DND-41 (cell line): ENCODE measurements at regions not wholly inside any gene's neighbourhood (a gene's known extent, or its start where the extent isn't known, plus 50 kb on each side); places are given as distances from the start of the nearest gene placed in this dataset.

Experiments
- ATAC-seq: fragments of 200-7000 bp; cut with Tn5 transposase; 3 replicates; pipeline ENCODE4 v1.9.1; 2021; ENCODE audit warnings: low read depth; ENCODE audit not compliant: insufficient read depth
- DNase-seq: peaks from one replicate; pipeline ENCODE4 v3.0.0-alpha.2; 2020
- H2AFZ ChIP-seq: 2 replicates; pipeline ENCODE4 v1.6.0; 2012; ENCODE audit warnings: low read depth, low read length
- H3K27ac ChIP-seq: 2 replicates; pipeline ENCODE4 v1.5.1; 2012; ENCODE audit warnings: low read length, inconsistent platforms
- H3K27me3 ChIP-seq: fragments of 200-600 bp; sonication (generic); 2 replicates; pipeline ENCODE4 v1.6.0; 2012; ENCODE audit warnings: low read length, mild to moderate bottlenecking, inconsistent platforms; ENCODE audit not compliant: insufficient read depth, poor library complexity
- H3K36me3 ChIP-seq: 2 replicates; pipeline ENCODE4 v1.5.1; 2012; ENCODE audit warnings: low read length, inconsistent platforms; ENCODE audit not compliant: insufficient read depth
- H3K4me1 ChIP-seq: 2 replicates; pipeline ENCODE4 v1.5.1; 2012; ENCODE audit warnings: mild to moderate bottlenecking, low read length; ENCODE audit not compliant: insufficient read depth
- H3K4me2 ChIP-seq: 2 replicates; pipeline ENCODE4 v1.6.0; 2012; ENCODE audit warnings: mild to moderate bottlenecking, moderate library complexity, low read length, inconsistent platforms; ENCODE audit not compliant: insufficient read depth
- H3K4me3 ChIP-seq, 2 experiments: fragments of 200-600 bp in 1 of 2; shearing (Covaris generic) in 1 of 2; 2 replicates each; pipeline ENCODE4 v1.5.1; 2012 to 2016; ENCODE audit warnings: inconsistent platforms in 2 of 2, low read length in 2 of 2, mild to moderate bottlenecking in 2 of 2, low read depth in 1 of 2, moderate library complexity in 1 of 2
- H3K79me2 ChIP-seq: 2 replicates; pipeline ENCODE4 v1.6.0; 2012; ENCODE audit warnings: low read length, inconsistent platforms; ENCODE audit not compliant: insufficient read depth
- H3K9ac ChIP-seq: 2 replicates; pipeline ENCODE4 v1.6.0; 2012; ENCODE audit warnings: low read depth, mild to moderate bottlenecking, inconsistent platforms, low read length, moderate library complexity
- H3K9me3 ChIP-seq: 2 replicates; pipeline ENCODE4 v1.5.1; 2012; ENCODE audit warnings: low read length, moderate library complexity, mild to moderate bottlenecking, inconsistent platforms; ENCODE audit not compliant: insufficient read depth, severe bottlenecking
- H4K20me1 ChIP-seq: 2 replicates; pipeline ENCODE4 v1.6.0; 2012; ENCODE audit warnings: low read length; ENCODE audit not compliant: insufficient read depth
- CTCF ChIP-seq: IDR thresholded peaks from 2 replicates; pipeline ENCODE4 v1.5.1; 2012; ENCODE audit warnings: borderline replicate concordance, low read length, moderate library complexity, mild to moderate bottlenecking; ENCODE audit not compliant: poor library complexity, severe bottlenecking; ENCODE audit errors: extremely low read depth
- EZH2 ChIP-seq: IDR thresholded peaks from 3 replicates; pipeline ENCODE4 v1.6.1; 2012; ENCODE audit warnings: borderline replicate concordance, low read depth, mild to moderate bottlenecking, moderate library complexity, low read length, inconsistent platforms; ENCODE audit not compliant: severe bottlenecking

- H3K27ac ChIP-seq: no peak overlapping the region
- no peak overlapping the region for H3K4me3 ChIP-seq
- no peaks in the 10 kb centered on the region for H3K4me1 ChIP-seq
- no peaks in the 10 kb centered on the region for H4K20me1 ChIP-seq
- no peak overlapping the region for H2AFZ ChIP-seq
- DNase-seq (no peak), ATAC-seq (no peak)
- no peak overlapping the region for H3K4me2 ChIP-seq
- no peaks in the 10 kb centered on the region for H3K79me2 ChIP-seq
- TF ChIP-seq EZH2: no peak
- TF ChIP-seq CTCF: no peak
- no peak overlapping the region for H3K9ac ChIP-seq
- no peaks in the 10 kb centered on the region for H3K27me3 ChIP-seq
- no peaks in the 10 kb centered on the region for H3K36me3 ChIP-seq
- no peaks in the 10 kb centered on the region for H3K9me3 ChIP-seq
Measured at GRCh38 chr14:22338381-22338780, 250.6 kb downstream of the DAD1 start.

GRCh38 chr14:22337938-22338337, 251.1 kb downstream of the DAD1 start:
- no peak for DNase-seq
- ATAC-seq: no peak
- no peak overlapping the region for H3K4me3 ChIP-seq
- no peaks in the 10 kb centered on the region for H3K27me3 ChIP-seq
- no peaks in the 10 kb centered on the region for H4K20me1 ChIP-seq
- H3K79me2 ChIP-seq: no peaks in the 10 kb centered on the region
- no peaks in the 10 kb centered on the region for H3K4me1 ChIP-seq
- H2AFZ ChIP-seq: no peak overlapping the region
- TF ChIP-seq EZH2 (no peak), CTCF (no peak)
- H3K36me3 ChIP-seq: no peaks in the 10 kb centered on the region
- no peaks in the 10 kb centered on the region for H3K9me3 ChIP-seq
- no peak overlapping the region for H3K9ac ChIP-seq
- no peak overlapping the region for H3K4me2 ChIP-seq
- H3K27ac ChIP-seq: no peak overlapping the region

GRCh38 chr14:22337521-22337920, 251.5 kb downstream of the DAD1 start:
- no peak for DNase-seq
- H3K27ac ChIP-seq: no peak overlapping the region
- no peaks in the 10 kb centered on the region for H4K20me1 ChIP-seq
- no peaks in the 10 kb centered on the region for H3K79me2 ChIP-seq
- no peaks in the 10 kb centered on the region for H3K4me1 ChIP-seq
- no peak overlapping the region for H3K4me2 ChIP-seq
- H3K36me3 ChIP-seq: no peaks in the 10 kb centered on the region
- TF ChIP-seq EZH2: no peak
- H3K27me3 ChIP-seq: no peaks in the 10 kb centered on the region
- H3K9ac ChIP-seq: no peak overlapping the region
- no peak overlapping the region for H2AFZ ChIP-seq
- H3K4me3 ChIP-seq: no peak overlapping the region
- no peaks in the 10 kb centered on the region for H3K9me3 ChIP-seq
- no peak for ATAC-seq

DNA sequence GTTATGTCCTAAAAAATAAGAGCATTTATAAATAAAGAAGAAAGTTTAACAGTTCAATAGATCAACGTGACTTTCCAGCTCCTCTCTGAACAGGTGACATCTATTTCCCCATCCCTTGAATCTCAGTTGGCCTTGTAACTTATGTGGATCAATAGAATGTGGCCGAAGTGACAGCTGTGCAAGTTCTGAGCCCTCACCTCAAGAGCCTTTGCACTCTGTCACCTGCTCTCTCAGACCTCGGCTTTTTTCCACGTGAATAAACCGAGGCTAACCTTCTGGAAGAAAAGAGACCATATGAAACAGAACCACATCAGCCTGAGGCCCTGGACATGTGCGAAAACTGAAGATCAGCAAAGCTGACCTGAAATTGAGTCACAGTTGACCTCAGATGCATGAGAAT, 253.0 kb downstream of the DAD1 start:
- Histone ChIP-seq H2AFZ (no peak overlapping the region), H3K4me2 (no peak overlapping the region), H3K27me3 (no peaks in the 10 kb centered on the region), H3K4me3 (no peak overlapping the region), H3K4me1 (no peaks in the 10 kb centered on the region), H3K36me3 (no peaks in the 10 kb centered on the region), H3K79me2 (no peaks in the 10 kb centered on the region), H3K9ac (no peak overlapping the region), H3K27ac (no peak overlapping the region), H3K9me3 (no peaks in the 10 kb centered on the region), H4K20me1 (no peaks in the 10 kb centered on the region)
- TF ChIP-seq CTCF (no peak), EZH2 (no peak)
- ATAC-seq: no peak
- DNase-seq: no peak
